ENCODE measurements at regions not wholly inside any gene's neighbourhood (a gene's known extent, or its start where the extent isn't known, plus 50 kb on each side); places are given as distances from the start of the nearest gene placed in this dataset.

- no peak for TF ChIP-seq CTCF (IDR thresholded peaks at IDR 0.05)
Observed at GRCh38 chr12:58819345-58819744, 101.0 kb downstream of the LRIG3 start.

GRCh38 chr12:58819985-58820384 lies 100.3 kb downstream of the LRIG3 start:
- no peak for TF ChIP-seq CTCF (IDR thresholded peaks at IDR 0.05)

Measured in LNCAP (cell line).